ENCODE measurements at regions not wholly inside any gene's neighbourhood (a gene's known extent, or its start where the extent isn't known, plus 50 kb on each side); places are given as distances from the start of the nearest gene placed in this dataset.

DNA sequence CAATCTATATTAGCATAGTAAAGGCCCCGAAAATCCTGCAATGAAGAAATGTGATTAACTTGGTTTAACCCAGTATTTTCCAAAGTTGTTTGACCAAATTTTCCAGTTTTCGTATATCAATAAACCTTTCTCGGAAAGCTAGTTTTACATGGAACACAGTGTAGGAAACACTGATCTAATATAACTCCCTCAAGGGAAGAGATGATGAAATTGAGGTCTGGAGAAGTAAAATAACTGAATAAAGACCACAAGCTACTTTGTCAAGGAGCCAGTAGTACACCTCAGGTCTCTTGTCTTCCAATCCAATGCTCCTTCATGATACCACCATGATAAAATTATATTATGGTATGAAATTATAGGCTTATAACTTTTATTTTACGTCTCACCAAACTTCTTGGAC, 118.1 kb upstream of the TARS1 start:
- no peaks in the 10 kb centered on the region for H3K36me3 ChIP-seq
- TF ChIP-seq, protein P1, sequence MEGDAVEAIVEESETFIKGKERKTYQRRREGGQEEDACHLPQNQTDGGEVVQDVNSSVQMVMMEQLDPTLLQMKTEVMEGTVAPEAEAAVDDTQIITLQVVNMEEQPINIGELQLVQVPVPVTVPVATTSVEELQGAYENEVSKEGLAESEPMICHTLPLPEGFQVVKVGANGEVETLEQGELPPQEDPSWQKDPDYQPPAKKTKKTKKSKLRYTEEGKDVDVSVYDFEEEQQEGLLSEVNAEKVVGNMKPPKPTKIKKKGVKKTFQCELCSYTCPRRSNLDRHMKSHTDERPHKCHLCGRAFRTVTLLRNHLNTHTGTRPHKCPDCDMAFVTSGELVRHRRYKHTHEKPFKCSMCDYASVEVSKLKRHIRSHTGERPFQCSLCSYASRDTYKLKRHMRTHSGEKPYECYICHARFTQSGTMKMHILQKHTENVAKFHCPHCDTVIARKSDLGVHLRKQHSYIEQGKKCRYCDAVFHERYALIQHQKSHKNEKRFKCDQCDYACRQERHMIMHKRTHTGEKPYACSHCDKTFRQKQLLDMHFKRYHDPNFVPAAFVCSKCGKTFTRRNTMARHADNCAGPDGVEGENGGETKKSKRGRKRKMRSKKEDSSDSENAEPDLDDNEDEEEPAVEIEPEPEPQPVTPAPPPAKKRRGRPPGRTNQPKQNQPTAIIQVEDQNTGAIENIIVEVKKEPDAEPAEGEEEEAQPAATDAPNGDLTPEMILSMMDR (IDR thresholded peaks at IDR 0.05): no peak
- no peaks in the 10 kb centered on the region for H3K27me3 ChIP-seq
- DNase-seq: no peak
- H3K4me1 ChIP-seq: peaks cover 0 to 34% (median 11%) of the 10 kb centered on the region in 4 donors
- H3K4me3 ChIP-seq: no peak overlapping the region
- intact Hi-C loops (cut with DNase I; ENCODE audit: low total_unique reads): no loop called here
- peak overlapping the region in 1 of 2 donors; percentile 24 for H3K27ac ChIP-seq
- H3K9me3 ChIP-seq: no peaks in the 10 kb centered on the region

DNA sequence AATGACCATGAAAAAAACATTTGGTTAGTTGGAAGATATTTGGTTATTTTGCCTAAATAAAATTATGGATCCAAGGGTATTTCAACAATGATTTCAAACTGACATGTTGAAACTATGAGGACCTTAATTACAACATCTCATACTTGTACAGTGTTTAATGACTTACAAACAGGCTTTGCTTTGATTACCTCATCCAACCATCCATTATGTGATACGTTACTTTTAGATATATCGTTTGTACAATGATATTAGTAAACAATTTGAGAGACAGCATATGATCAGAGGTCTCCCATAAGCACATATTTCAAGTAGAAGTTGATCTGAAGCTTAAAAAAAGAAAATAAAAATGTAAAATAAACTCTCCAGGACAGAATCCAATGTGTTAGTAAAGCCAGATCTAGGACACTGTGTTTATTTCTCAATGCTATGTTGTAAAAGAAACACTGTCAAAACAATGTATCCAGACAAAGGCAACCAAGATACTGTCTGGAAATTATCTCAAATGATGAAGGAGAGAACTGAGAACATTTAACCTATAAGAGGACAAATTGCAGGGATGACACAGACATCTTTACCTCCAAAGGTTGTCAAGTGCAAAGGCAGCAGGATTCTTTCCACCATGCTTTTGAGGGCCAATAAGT, 116.0 kb upstream of the TARS1 start:
- intact Hi-C loops (cut with DNase I; ENCODE audit: low total_unique reads): no loop called here
- H3K36me3 ChIP-seq: no peaks in the 10 kb centered on the region
- DNase-seq: no peak
- no peak overlapping the region for H3K4me3 ChIP-seq
- H3K27me3 ChIP-seq: no peaks in the 10 kb centered on the region
- no peaks in the 10 kb centered on the region for H3K9me3 ChIP-seq
- H3K4me1 ChIP-seq: peaks cover 0 to 28% (median 11%) of the 10 kb centered on the region in 4 donors
- H3K27ac ChIP-seq: no peak overlapping the region
- TF ChIP-seq, protein P1 (IDR thresholded peaks at IDR 0.05): no peak

DNA sequence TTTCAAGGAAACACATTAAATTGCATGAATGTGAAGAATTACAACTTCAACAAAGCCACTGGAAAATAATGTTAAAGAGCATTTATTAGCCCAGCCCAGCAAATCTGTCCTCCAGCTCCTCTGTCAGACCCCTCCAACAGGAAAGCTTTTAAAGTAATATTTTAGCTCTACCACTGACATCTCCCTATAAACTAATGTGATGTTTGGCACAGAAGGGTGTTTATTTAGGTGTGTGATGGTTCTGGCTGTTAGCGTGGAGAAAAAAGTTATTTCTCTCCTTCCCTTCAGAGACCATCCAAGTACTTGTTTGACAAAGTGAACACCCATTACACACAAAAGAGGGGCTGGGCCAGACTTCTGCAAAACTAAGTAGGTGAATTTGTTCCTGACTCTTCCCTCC, 111.9 kb upstream of the TARS1 start:
- no peak for DNase-seq
- intact Hi-C loops (cut with DNase I; ENCODE audit: low total_unique reads): no loop called here
- H3K9me3 ChIP-seq: no peaks in the 10 kb centered on the region
- H3K27ac ChIP-seq: no peak overlapping the region
- TF ChIP-seq, protein P1 (IDR thresholded peaks at IDR 0.05): no peak
- H3K4me1 ChIP-seq: no peaks in the 10 kb centered on the region
- no peaks in the 10 kb centered on the region for H3K27me3 ChIP-seq
- H3K4me3 ChIP-seq: no peak overlapping the region
- H3K36me3 ChIP-seq: no peaks in the 10 kb centered on the region

DNA sequence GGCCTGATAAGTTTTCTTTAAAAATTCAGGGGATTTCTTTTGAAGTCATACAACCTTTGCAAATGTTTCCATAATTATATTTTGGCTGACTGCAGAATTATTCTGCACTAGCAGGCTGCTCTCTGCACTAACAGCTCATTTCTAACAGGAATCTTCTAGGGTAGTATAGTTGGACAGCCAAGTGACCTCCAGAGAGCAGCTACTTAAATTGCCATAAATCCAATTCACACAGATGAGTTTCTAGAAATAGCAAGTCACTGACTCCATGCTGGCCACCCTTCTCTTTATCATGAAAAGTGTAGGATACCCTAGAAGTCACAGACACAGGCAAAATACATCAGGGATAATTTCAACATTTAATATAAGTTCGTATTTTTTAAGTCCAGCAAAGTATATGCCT, 110.9 kb upstream of the TARS1 start:
- Histone ChIP-seq H3K4me1 (no peaks in the 10 kb centered on the region), H3K4me3 (no peak overlapping the region), H3K27ac (no peak overlapping the region), H3K27me3 (no peaks in the 10 kb centered on the region), H3K36me3 (no peaks in the 10 kb centered on the region), H3K9me3 (no peaks in the 10 kb centered on the region)
- no peak for DNase-seq
- intact Hi-C loops (cut with DNase I; ENCODE audit: low total_unique reads): no loop called here
- TF ChIP-seq, protein P1 (IDR thresholded peaks at IDR 0.05): no peak

DNA sequence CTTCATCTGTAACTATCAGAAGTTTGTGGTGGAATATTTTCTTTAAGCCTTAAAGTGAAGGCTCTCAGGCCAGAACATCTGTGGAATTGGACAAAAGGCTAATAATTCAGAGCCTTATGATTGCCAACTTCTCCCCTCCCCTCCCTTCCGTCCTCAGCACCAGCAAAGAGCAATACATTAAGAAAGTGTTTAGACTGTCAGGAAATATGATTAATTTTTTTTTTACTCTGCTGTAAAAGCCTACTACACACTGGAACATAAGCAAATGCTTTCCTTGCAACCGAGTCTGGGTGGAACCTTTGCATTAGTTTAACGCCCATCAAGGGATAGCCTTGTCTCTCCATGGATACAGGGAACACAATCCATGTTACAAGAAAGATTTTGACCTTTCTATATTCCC, 110.3 kb upstream of the TARS1 start:
- TF ChIP-seq, protein P1 (IDR thresholded peaks at IDR 0.05): no peak
- DNase-seq: no peak
- H3K27ac ChIP-seq: no peak overlapping the region
- intact Hi-C loops (cut with DNase I; ENCODE audit: low total_unique reads): no loop called here
- no peaks in the 10 kb centered on the region for H3K27me3 ChIP-seq
- H3K9me3 ChIP-seq: no peaks in the 10 kb centered on the region
- no peaks in the 10 kb centered on the region for H3K4me1 ChIP-seq
- H3K4me3 ChIP-seq: no peak overlapping the region
- H3K36me3 ChIP-seq: no peaks in the 10 kb centered on the region

DNA sequence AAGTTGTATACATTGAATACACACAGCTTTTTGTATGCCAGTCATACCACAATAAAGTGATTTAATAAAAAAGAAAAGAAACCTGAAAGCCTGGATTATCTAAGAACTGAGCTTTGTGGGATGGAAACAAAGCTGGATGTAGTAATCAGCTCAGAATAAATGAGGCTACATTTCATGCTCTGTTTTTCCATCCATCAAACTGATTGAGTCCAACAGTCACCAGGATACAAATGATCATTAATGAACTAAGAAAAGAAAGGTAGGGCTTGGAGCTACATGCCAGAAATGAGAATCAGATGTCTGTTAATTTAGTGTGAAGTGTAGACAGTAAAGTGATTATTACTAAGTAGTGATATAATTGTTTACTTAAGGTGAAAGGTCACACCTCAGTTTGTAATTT, 109.8 kb upstream of the TARS1 start:
- TF ChIP-seq, protein P1 (IDR thresholded peaks at IDR 0.05): no peak
- no peak overlapping the region for H3K27ac ChIP-seq
- no peak overlapping the region for H3K4me3 ChIP-seq
- no peaks in the 10 kb centered on the region for H3K36me3 ChIP-seq
- no peaks in the 10 kb centered on the region for H3K27me3 ChIP-seq
- DNase-seq: no peak
- H3K9me3 ChIP-seq: no peaks in the 10 kb centered on the region
- no peaks in the 10 kb centered on the region for H3K4me1 ChIP-seq
- intact Hi-C loops (cut with DNase I; ENCODE audit: low total_unique reads): no loop called here
